Sigmoid colon (tissue), 4 donors: ENCODE measurements at regions not wholly inside any gene's neighbourhood (a gene's known extent, or its start where the extent isn't known, plus 50 kb on each side); places are given as distances from the start of the nearest gene placed in this dataset.

ENCODE experiments used
- CTCF ChIP-seq, 4 experiments: fragments of 450-650 bp in 3 of 4; fragments of 200-600 bp in 1 of 4; IDR thresholded peaks; one replicate each; pipeline ENCODE4 v1.5.1; 2016 to 2019; ENCODE audit warnings: antibody characterized with exemption in 4 of 4, mild to moderate bottlenecking in 3 of 4, moderate library complexity in 2 of 4
- EP300 ChIP-seq, 4 donors: sonication (generic); formaldehyde crosslinking; IDR thresholded peaks; one replicate each; pipeline ENCODE4 v1.6.1; 2017; ENCODE audit warnings: antibody characterized with exemption in 4 of 4
- POLR2A ChIP-seq, 2 donors: fragments of 450-650 bp; IDR thresholded peaks; one replicate each; pipeline ENCODE4 v1.6.1; 2016; ENCODE audit warnings: antibody characterized with exemption in 2 of 2, mild to moderate bottlenecking in 2 of 2, moderate library complexity in 2 of 2
- POLR2AphosphoS5 ChIP-seq, 4 donors: sonication (generic); formaldehyde crosslinking; IDR thresholded peaks; one replicate each; pipeline ENCODE4 v1.6.1; 2017; ENCODE audit warnings: antibody characterized with exemption in 4 of 4

- TF ChIP-seq CTCF (IDR thresholded peaks at IDR 0.05) (no peak), POLR2A (IDR thresholded peaks at IDR 0.05) (no peak), POLR2AphosphoS5 (IDR thresholded peaks at IDR 0.05) (no peak), EP300 (IDR thresholded peaks at IDR 0.05) (no peak)
Measured at GRCh38 chr11:28401446-28401845, 293.3 kb downstream of the METTL15 start.
